ENCODE measurements at regions not wholly inside any gene's neighbourhood (a gene's known extent, or its start where the extent isn't known, plus 50 kb on each side); places are given as distances from the start of the nearest gene placed in this dataset.

- TF ChIP-seq CTCF (IDR thresholded peaks at IDR 0.05) (no peak), POLR2A (IDR thresholded peaks at IDR 0.05) (no peak)
Observed at GRCh38 chr2:157164370-157164769, 93.1 kb upstream of the GALNT5 start.

Measured in adrenal gland (tissue), 5 donors.